ENCODE measurements at regions not wholly inside any gene's neighbourhood (a gene's known extent, or its start where the extent isn't known, plus 50 kb on each side); places are given as distances from the start of the nearest gene placed in this dataset.
A peak's percentile ranks its signal among the peaks of the same experiment; 100 is the strongest.

DNA sequence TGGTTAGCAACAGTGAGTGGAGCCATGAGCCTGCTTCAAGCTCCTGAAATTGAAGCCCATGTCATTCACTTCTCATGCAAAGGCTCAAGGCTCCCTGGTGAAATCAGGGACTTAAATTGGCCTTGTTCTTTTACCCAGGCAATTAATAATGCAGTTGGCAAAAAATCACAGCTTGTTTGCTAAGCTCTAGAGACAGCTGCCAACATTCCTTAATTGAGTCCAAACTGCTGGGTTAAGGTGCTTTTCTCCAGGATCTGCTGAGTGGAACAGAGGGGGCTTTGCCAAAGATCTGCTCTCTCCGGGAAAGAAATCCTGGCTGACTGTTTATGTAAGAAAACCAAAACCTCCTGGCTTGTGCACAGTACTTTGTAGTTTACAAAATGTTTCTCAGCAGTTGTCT, 257.6 kb upstream of the GHITM start:
- Histone ChIP-seq H3K27ac (ENCODE audit: low read depth, low read length) (no peak overlapping the region), H3K4me3 (ENCODE audit: low read depth in 1 of 5, low read length in 5 of 5) (no peak overlapping the region), H3K36me3 (ENCODE audit: control insufficient read depth in 5 of 5, insufficient read depth in 5 of 5, low read length in 5 of 5) (no peaks in the 10 kb centered on the region), H3K9ac (ENCODE audit: low read length in 5 of 5) (no peak overlapping the region), H3K9me3 (ENCODE audit: control insufficient read depth in 5 of 5, low read length in 5 of 5) (no peaks in the 10 kb centered on the region), H3K27me3 (ENCODE audit: control insufficient read depth in 5 of 5, insufficient read depth in 4 of 5, low read length in 5 of 5) (no peaks in the 10 kb centered on the region), H3K4me1 (ENCODE audit: control insufficient read depth in 5 of 5, insufficient read depth in 5 of 5, low read length in 5 of 5) (peaks cover 0 to 16% (median 13%) of the 10 kb centered on the region in 5 donors)

DNA sequence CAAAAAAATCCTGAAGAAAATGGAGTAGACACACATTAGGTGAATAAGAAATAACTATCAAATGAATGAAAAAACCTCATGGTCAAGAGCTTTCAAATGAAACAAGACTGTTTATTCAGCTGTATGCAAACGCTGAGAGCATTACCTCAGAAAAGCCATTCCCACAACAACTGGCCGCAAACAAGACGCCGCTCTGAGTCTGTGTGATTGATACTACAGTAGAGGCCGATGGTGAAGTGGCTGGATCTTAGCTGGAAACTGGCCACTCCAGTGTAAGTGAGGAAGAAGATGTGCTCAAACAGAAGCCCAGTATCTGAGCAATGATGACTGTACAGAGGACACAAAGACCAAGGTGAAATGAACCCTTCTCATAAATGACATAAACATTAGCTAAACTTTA, 252.4 kb upstream of the GHITM start:
- H3K4me3 ChIP-seq (ENCODE audit: low read depth in 1 of 5, low read length in 5 of 5): no peak overlapping the region
- H3K4me1 ChIP-seq (ENCODE audit: control insufficient read depth in 5 of 5, insufficient read depth in 5 of 5, low read length in 5 of 5): peaks cover 0 to 5% (median 0%) of the 10 kb centered on the region in 5 donors
- H3K9ac ChIP-seq (ENCODE audit: low read length in 5 of 5): no peak overlapping the region
- no peaks in the 10 kb centered on the region for H3K36me3 ChIP-seq (ENCODE audit: control insufficient read depth in 5 of 5, insufficient read depth in 5 of 5, low read length in 5 of 5)
- H3K9me3 ChIP-seq (ENCODE audit: control insufficient read depth in 5 of 5, low read length in 5 of 5): no peaks in the 10 kb centered on the region
- H3K27me3 ChIP-seq (ENCODE audit: control insufficient read depth in 5 of 5, insufficient read depth in 4 of 5, low read length in 5 of 5): peaks cover 0 to 2% (median 0%) of the 10 kb centered on the region in 5 donors
- H3K27ac ChIP-seq (ENCODE audit: low read depth, low read length): no peak overlapping the region

DNA sequence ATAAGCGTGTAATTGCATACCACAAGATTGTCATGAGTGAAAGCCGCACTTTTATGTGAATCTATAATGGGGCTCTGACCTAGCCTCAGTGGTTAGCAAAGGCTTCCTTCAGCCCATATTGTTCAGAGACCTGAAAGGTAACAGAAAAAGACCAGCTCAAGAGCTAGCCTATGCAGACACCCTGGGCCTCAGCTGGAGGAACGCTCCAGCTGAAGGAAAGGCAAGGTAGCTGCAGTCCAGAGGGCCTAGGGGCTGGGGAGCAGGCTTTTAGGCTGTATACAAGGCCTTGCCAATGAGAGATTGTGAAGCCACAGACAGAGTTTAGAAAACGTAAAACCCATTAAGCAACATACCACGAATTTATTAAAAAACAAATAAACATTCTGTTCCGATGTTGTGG, 246.6 kb upstream of the GHITM start:
- no peaks in the 10 kb centered on the region for H3K4me1 ChIP-seq (ENCODE audit: control insufficient read depth in 5 of 5, insufficient read depth in 5 of 5, low read length in 5 of 5)
- H3K27me3 ChIP-seq (ENCODE audit: control insufficient read depth in 5 of 5, insufficient read depth in 4 of 5, low read length in 5 of 5): peaks cover 0 to under 1% (median 0%) of the 10 kb centered on the region in 5 donors
- H3K27ac ChIP-seq (ENCODE audit: low read depth, low read length): no peak overlapping the region
- H3K4me3 ChIP-seq (ENCODE audit: low read depth in 1 of 5, low read length in 5 of 5): no peak overlapping the region
- no peak overlapping the region for H3K9ac ChIP-seq (ENCODE audit: low read length in 5 of 5)
- no peaks in the 10 kb centered on the region for H3K36me3 ChIP-seq (ENCODE audit: control insufficient read depth in 5 of 5, insufficient read depth in 5 of 5, low read length in 5 of 5)
- H3K9me3 ChIP-seq (ENCODE audit: control insufficient read depth in 5 of 5, low read length in 5 of 5): no peaks in the 10 kb centered on the region

DNA sequence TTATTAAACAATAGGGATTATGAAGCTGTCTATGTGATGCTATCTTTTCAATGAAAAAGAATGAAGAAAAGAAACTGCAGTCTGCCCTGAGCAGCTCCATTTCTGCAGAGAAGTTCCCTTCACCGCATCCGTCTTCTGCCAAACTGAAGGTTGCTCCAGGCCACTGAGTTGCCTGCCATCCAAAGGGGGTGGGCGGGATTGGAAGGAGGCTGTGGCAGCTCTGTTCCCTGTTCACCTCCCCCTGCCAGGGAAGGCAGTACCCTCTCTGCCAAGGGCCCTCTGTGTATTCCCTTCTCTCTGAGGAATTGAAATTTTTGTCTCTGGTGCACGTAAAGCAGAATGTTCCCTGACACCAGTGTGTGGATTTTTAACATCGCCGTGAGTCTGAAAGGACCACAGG, 243.1 kb upstream of the GHITM start:
- Histone ChIP-seq H3K27me3 (ENCODE audit: control insufficient read depth in 5 of 5, insufficient read depth in 4 of 5, low read length in 5 of 5) (no peaks in the 10 kb centered on the region), H3K9me3 (ENCODE audit: control insufficient read depth in 5 of 5, low read length in 5 of 5) (no peaks in the 10 kb centered on the region), H3K27ac (ENCODE audit: low read depth, low read length) (no peak overlapping the region), H3K4me1 (ENCODE audit: control insufficient read depth in 5 of 5, insufficient read depth in 5 of 5, low read length in 5 of 5) (no peaks in the 10 kb centered on the region), H3K4me3 (ENCODE audit: low read depth in 1 of 5, low read length in 5 of 5) (no peak overlapping the region), H3K9ac (ENCODE audit: low read length in 5 of 5) (no peak overlapping the region), H3K36me3 (ENCODE audit: control insufficient read depth in 5 of 5, insufficient read depth in 5 of 5, low read length in 5 of 5) (no peaks in the 10 kb centered on the region)

DNA sequence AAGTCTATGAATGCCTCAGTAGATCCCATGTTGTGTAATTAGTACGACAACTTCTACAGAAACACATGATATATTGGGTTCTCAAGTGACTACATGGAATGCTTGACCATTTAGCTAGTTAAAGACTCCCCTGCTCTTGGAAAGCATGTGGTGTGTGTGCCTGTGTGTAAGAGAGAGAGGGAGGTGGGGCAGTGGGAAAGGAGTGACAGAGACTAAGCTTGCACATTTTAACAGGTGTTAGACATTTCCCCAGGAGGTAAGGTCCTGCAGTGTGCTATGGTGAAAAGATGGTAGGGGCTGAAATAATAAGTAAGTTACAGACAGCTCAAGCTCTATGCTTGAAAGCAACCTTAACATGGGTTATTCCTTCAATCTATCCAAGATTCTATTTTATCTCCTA, 241.7 kb upstream of the GHITM start:
- H3K9me3 ChIP-seq (ENCODE audit: control insufficient read depth in 5 of 5, low read length in 5 of 5): no peaks in the 10 kb centered on the region
- no peak overlapping the region for H3K27ac ChIP-seq (ENCODE audit: low read depth, low read length)
- no peak overlapping the region for H3K9ac ChIP-seq (ENCODE audit: low read length in 5 of 5)
- H3K4me3 ChIP-seq (ENCODE audit: low read depth in 1 of 5, low read length in 5 of 5): no peak overlapping the region
- no peaks in the 10 kb centered on the region for H3K36me3 ChIP-seq (ENCODE audit: control insufficient read depth in 5 of 5, insufficient read depth in 5 of 5, low read length in 5 of 5)
- H3K27me3 ChIP-seq (ENCODE audit: control insufficient read depth in 5 of 5, insufficient read depth in 4 of 5, low read length in 5 of 5): no peaks in the 10 kb centered on the region
- H3K4me1 ChIP-seq (ENCODE audit: control insufficient read depth in 5 of 5, insufficient read depth in 5 of 5, low read length in 5 of 5): no peaks in the 10 kb centered on the region

DNA sequence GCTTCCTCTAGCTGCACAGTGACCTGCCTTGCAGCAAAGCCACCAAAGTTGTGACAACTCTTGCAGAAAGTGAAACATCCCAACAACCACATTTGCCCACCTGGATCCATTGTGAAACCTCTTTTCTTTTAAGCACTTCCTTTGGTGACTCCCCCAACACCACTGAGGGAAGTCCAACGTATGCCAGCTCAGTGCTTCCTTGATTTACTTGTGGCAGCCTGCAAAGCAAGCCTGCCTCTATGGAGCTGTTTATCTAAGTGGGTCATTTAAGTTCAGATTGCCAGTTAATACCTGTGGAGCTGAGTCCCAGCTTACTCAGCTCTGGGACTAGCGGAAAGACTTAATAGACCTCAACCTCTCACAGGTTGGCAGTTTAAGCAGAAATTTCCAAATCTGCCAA, 230.8 kb upstream of the GHITM start:
- Histone ChIP-seq H3K9ac (ENCODE audit: low read length in 5 of 5) (no peak overlapping the region), H3K36me3 (ENCODE audit: control insufficient read depth in 5 of 5, insufficient read depth in 5 of 5, low read length in 5 of 5) (no peaks in the 10 kb centered on the region), H3K9me3 (ENCODE audit: control insufficient read depth in 5 of 5, low read length in 5 of 5) (no peaks in the 10 kb centered on the region), H3K27ac (ENCODE audit: low read depth, low read length) (no peak overlapping the region), H3K4me1 (ENCODE audit: control insufficient read depth in 5 of 5, insufficient read depth in 5 of 5, low read length in 5 of 5) (no peaks in the 10 kb centered on the region), H3K27me3 (ENCODE audit: control insufficient read depth in 5 of 5, insufficient read depth in 4 of 5, low read length in 5 of 5) (peaks cover 0 to 2% (median 0%) of the 10 kb centered on the region in 5 donors), H3K4me3 (ENCODE audit: low read depth in 1 of 5, low read length in 5 of 5) (no peak overlapping the region)

DNA sequence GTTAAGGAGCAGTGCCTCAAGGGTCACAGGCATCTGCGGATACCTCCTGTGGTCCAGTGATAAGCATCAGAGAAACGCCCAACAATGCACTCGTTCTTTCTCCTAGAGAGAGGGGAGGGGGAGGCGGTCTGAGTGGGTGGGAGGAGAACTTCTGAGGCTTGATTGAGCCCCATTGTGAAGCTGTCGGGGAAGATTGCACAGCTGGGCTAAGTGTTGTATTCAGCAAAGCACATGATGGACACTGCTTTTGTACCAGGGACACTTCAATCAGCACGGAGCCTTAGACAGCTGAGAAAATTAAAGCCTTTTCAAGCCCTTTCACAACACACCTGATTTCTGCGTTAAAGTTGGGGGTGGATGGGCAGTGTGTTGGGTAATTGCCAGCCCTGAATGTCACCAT, 230.3 kb upstream of the GHITM start:
- Histone ChIP-seq H3K9ac (ENCODE audit: low read length in 5 of 5) (no peak overlapping the region), H3K4me3 (ENCODE audit: low read depth in 1 of 5, low read length in 5 of 5) (no peak overlapping the region), H3K4me1 (ENCODE audit: control insufficient read depth in 5 of 5, insufficient read depth in 5 of 5, low read length in 5 of 5) (no peaks in the 10 kb centered on the region), H3K9me3 (ENCODE audit: control insufficient read depth in 5 of 5, low read length in 5 of 5) (no peaks in the 10 kb centered on the region), H3K27ac (ENCODE audit: low read depth, low read length) (no peak overlapping the region), H3K36me3 (ENCODE audit: control insufficient read depth in 5 of 5, insufficient read depth in 5 of 5, low read length in 5 of 5) (no peaks in the 10 kb centered on the region), H3K27me3 (ENCODE audit: control insufficient read depth in 5 of 5, insufficient read depth in 4 of 5, low read length in 5 of 5) (peaks cover 0 to 2% (median 0%) of the 10 kb centered on the region in 5 donors)

DNA sequence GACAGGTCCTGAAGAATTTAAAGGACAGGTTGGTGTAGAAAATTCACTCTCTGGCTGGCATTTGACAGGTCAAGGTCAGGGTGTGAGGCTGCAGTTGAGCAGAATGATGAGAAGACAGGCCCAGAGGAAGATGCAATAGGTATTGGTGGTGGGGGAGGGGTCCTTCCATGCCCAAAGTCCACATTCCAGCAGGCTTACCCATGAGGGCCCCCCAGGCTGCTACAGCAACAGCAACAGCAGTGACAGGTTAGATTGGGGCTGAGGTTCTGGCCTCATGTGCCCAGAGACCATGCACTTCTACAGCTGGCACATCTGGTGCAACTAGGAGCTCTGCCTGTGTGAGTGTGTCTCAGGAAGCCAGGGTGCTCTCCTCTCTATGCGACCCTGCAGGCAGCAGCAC, 223.5 kb upstream of the GHITM start:
- no peaks in the 10 kb centered on the region for H3K9me3 ChIP-seq (ENCODE audit: control insufficient read depth in 5 of 5, low read length in 5 of 5)
- no peaks in the 10 kb centered on the region for H3K27me3 ChIP-seq (ENCODE audit: control insufficient read depth in 5 of 5, insufficient read depth in 4 of 5, low read length in 5 of 5)
- no peak overlapping the region for H3K9ac ChIP-seq (ENCODE audit: low read length in 5 of 5)
- H3K4me1 ChIP-seq (ENCODE audit: control insufficient read depth in 5 of 5, insufficient read depth in 5 of 5, low read length in 5 of 5): peaks cover 0 to 11% (median 10%) of the 10 kb centered on the region in 5 donors
- H3K27ac ChIP-seq (ENCODE audit: low read depth, low read length): no peak overlapping the region
- H3K4me3 ChIP-seq (ENCODE audit: low read depth in 1 of 5, low read length in 5 of 5): no peak overlapping the region
- H3K36me3 ChIP-seq (ENCODE audit: control insufficient read depth in 5 of 5, insufficient read depth in 5 of 5, low read length in 5 of 5): no peaks in the 10 kb centered on the region

DNA sequence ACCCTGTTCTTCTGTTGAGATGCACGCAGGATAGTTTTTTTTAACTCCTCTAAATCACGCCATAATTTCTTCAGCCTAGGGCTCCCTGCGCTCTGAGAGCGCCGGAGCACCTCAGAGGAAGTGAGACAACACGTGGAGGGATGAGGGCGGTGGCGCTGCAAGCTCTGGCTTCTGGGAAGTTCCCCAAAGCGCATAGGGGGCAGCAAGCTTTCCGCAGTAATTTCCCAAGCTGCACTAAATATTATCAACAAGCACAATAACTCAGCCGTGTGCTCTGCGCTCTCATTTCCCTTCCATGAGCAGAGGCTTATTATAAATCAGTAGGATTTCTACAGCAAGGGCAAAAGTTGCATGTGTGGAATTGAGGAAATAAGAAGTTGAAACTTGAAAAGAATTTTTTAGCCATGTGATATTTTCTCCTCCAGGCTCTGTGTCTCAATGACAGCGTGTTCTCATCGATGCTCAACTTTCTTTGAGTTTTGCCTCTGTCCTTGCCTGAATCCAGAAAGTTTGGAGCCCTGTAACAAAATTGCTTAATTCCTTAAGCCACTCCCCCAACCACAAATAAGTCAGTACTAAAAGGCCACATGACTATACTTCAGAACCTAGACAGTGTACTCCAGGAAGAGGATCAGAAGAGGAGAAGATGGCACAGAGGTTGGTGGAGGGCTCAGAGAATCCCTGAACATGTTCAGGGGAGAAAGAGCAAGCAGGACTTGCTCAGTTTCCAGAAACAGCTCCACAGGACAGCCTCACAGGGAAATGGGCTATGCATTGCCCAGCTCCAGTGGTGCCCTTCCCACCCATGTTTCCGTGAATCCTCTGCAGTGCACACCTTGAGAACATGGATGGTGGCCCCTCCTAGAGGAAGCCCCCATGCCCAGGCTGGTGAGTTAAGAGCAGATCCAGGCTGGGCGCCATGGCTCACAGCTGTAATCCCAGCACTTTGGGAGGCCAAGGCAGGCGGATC, 221.5 kb upstream of the GHITM start:
- Histone ChIP-seq H3K36me3 (ENCODE audit: control insufficient read depth in 5 of 5, insufficient read depth in 5 of 5, low read length in 5 of 5) (no peaks in the 10 kb centered on the region), H3K27me3 (ENCODE audit: control insufficient read depth in 5 of 5, insufficient read depth in 4 of 5, low read length in 5 of 5) (no peaks in the 10 kb centered on the region), H3K4me3 (ENCODE audit: low read depth in 1 of 5, low read length in 5 of 5) (no peak overlapping the region), H3K9me3 (ENCODE audit: control insufficient read depth in 5 of 5, low read length in 5 of 5) (no peaks in the 10 kb centered on the region), H3K27ac (ENCODE audit: low read depth, low read length) (peak overlapping the region; percentile 27), H3K9ac (ENCODE audit: low read length in 5 of 5) (peak overlapping the region in 2 of 5 donors; percentile 4 to 42), H3K4me1 (ENCODE audit: control insufficient read depth in 5 of 5, insufficient read depth in 5 of 5, low read length in 5 of 5) (peaks cover 0 to 11% (median 10%) of the 10 kb centered on the region in 5 donors)

DNA sequence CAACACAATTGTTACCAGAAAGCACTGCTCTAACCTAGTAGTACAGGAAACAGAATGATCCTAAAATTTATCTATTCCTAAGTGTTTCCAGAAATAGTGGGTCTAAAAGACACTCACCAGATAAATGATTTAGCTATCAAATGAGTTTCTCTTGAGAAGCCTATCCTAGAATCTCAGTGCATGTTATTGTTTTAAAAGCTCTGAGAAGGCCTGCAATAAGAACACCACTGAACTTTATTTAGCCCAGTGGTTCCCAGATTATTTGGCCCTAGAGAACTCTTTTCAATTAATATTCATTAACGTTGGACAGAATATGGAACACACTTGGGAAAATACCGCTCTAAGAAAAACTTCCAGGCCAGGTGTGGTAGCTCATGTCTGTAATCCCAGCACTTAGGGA, 220.1 kb upstream of the GHITM start:
- H3K27ac ChIP-seq (ENCODE audit: low read depth, low read length): no peak overlapping the region

More for the DNA sequence above, 220.1 kb upstream of the GHITM start:
- Histone ChIP-seq H3K9me3 (ENCODE audit: control insufficient read depth in 5 of 5, low read length in 5 of 5) (no peaks in the 10 kb centered on the region), H3K27me3 (ENCODE audit: control insufficient read depth in 5 of 5, insufficient read depth in 4 of 5, low read length in 5 of 5) (peaks cover 0 to 3% (median 0%) of the 10 kb centered on the region in 5 donors), H3K4me3 (ENCODE audit: low read depth in 1 of 5, low read length in 5 of 5) (no peak overlapping the region), H3K36me3 (ENCODE audit: control insufficient read depth in 5 of 5, insufficient read depth in 5 of 5, low read length in 5 of 5) (no peaks in the 10 kb centered on the region), H3K9ac (ENCODE audit: low read length in 5 of 5) (no peak overlapping the region), H3K4me1 (ENCODE audit: control insufficient read depth in 5 of 5, insufficient read depth in 5 of 5, low read length in 5 of 5) (peaks cover 0 to 11% (median 10%) of the 10 kb centered on the region in 5 donors)

Data from subcutaneous abdominal adipose tissue (tissue), 5 donors.